SK-N-SH treated with all-trans-retinoic acid at 6 μM for 48 hours (cell line): ENCODE measurements at regions not wholly inside any gene's neighbourhood (a gene's known extent, or its start where the extent isn't known, plus 50 kb on each side); places are given as distances from the start of the nearest gene placed in this dataset.

ENCODE experiments used
- ATAC-seq: fragments of 200-7000 bp; cut with Tn5 transposase; 3 replicates; pipeline ENCODE4 v1.9.1; 2020; ENCODE audit warnings: mild to moderate bottlenecking, moderate library complexity
- CSDC2 ChIP-seq: fragments of 250-450 bp; sonication (Bioruptor Pico); IDR thresholded peaks from 2 replicates; pipeline ENCODE4 v1.5.0; 2020; ENCODE audit warnings: mild to moderate bottlenecking, moderate library complexity
- ESRRG ChIP-seq: fragments of 250-450 bp; sonication (Bioruptor Pico); IDR thresholded peaks from 2 replicates; pipeline ENCODE4 v1.6.1; 2021; ENCODE audit warnings: mild to moderate bottlenecking
- GLIS3 ChIP-seq: fragments of 250-450 bp; sonication (Bioruptor Pico); IDR thresholded peaks from 2 replicates; pipeline ENCODE4 v1.5.0; 2020; ENCODE audit warnings: mild to moderate bottlenecking, moderate library complexity
- ISL1 ChIP-seq: fragments of 250-450 bp; sonication (Bioruptor Pico); IDR thresholded peaks from 2 replicates; pipeline ENCODE4 v2.1.2; 2022; ENCODE audit warnings: mild to moderate bottlenecking, moderate library complexity
- OSR1 ChIP-seq: fragments of 250-450 bp; sonication (Bioruptor Pico); IDR thresholded peaks from 2 replicates; pipeline ENCODE4 v1.8.0; 2022; ENCODE audit warnings: moderate library complexity, mild to moderate bottlenecking, inconsistent platforms
- POU6F1 ChIP-seq: fragments of 250-450 bp; sonication (Bioruptor Pico); IDR thresholded peaks from 2 replicates; pipeline ENCODE4 v1.8.0; 2021; ENCODE audit warnings: low read depth, mild to moderate bottlenecking, moderate library complexity, borderline replicate concordance
- PPARA ChIP-seq: fragments of 250-450 bp; sonication (Bioruptor Pico); IDR thresholded peaks from 2 replicates; pipeline ENCODE4 v1.5.0; 2020; ENCODE audit warnings: mild to moderate bottlenecking, borderline replicate concordance
- RARB ChIP-seq: fragments of 250-450 bp; sonication (Bioruptor Pico); IDR thresholded peaks from 2 replicates; pipeline ENCODE4 v1.8.0; 2021; ENCODE audit warnings: mild to moderate bottlenecking, moderate library complexity
- TCF4 ChIP-seq: fragments of 250-450 bp; sonication (Bioruptor Pico); IDR thresholded peaks from 2 replicates; pipeline ENCODE4 v1.8.0; 2021; ENCODE audit warnings: mild to moderate bottlenecking, moderate library complexity, borderline replicate concordance
- ZC3H10 ChIP-seq: fragments of 250-450 bp; sonication (Bioruptor Pico); IDR thresholded peaks from 2 replicates; pipeline ENCODE4 v1.5.1; 2021; ENCODE audit warnings: mild to moderate bottlenecking, moderate library complexity
- ZFP3 ChIP-seq: fragments of 250-450 bp; sonication (Bioruptor Pico); IDR thresholded peaks from 2 replicates; pipeline ENCODE4 v1.5.0; 2020; ENCODE audit warnings: mild to moderate bottlenecking, moderate library complexity
- ZFP30 ChIP-seq: fragments of 450-650 bp; formaldehyde crosslinking; IDR thresholded peaks from 2 replicates; pipeline ENCODE4 v1.5.0; 2022; ENCODE audit warnings: mild to moderate bottlenecking, moderate library complexity
- ZNF565 ChIP-seq: fragments of 450-650 bp; formaldehyde crosslinking; conservative IDR thresholded peaks from 2 replicates; pipeline ENCODE4 v1.5.0; 2020; ENCODE audit warnings: low read depth, mild to moderate bottlenecking, moderate library complexity
- ZNF70 ChIP-seq: fragments of 450-650 bp; formaldehyde crosslinking; IDR thresholded peaks from 2 replicates; pipeline ENCODE4 v1.5.0; 2020; ENCODE audit warnings: mild to moderate bottlenecking, moderate library complexity
- ZNF8 ChIP-seq: fragments of 450-650 bp; formaldehyde crosslinking; IDR thresholded peaks from 2 replicates; pipeline ENCODE4 v1.5.0; 2020; ENCODE audit warnings: mild to moderate bottlenecking, moderate library complexity
- TF ChIP-seq, protein P1 (sequence below): fragments of 250-450 bp; sonication (Bioruptor Pico); IDR thresholded peaks from 2 replicates; pipeline ENCODE4 v1.5.1; 2021; ENCODE audit warnings: mild to moderate bottlenecking, moderate library complexity
- TF ChIP-seq, protein P2 (sequence below): fragments of 250-450 bp; sonication (Bioruptor Pico); IDR thresholded peaks from 2 replicates; pipeline ENCODE4 v1.5.1; 2020; ENCODE audit warnings: low read depth, mild to moderate bottlenecking, moderate library complexity
- TF ChIP-seq, protein P3 (sequence below): fragments of 250-450 bp; sonication (Bioruptor Pico); IDR thresholded peaks from 2 replicates; pipeline ENCODE4 v1.5.0; 2020; ENCODE audit warnings: mild to moderate bottlenecking, moderate library complexity

GRCh38 chr12:118900993-118901392, 80.3 kb upstream of the SRRM4 start:
- TF ChIP-seq, protein P1, sequence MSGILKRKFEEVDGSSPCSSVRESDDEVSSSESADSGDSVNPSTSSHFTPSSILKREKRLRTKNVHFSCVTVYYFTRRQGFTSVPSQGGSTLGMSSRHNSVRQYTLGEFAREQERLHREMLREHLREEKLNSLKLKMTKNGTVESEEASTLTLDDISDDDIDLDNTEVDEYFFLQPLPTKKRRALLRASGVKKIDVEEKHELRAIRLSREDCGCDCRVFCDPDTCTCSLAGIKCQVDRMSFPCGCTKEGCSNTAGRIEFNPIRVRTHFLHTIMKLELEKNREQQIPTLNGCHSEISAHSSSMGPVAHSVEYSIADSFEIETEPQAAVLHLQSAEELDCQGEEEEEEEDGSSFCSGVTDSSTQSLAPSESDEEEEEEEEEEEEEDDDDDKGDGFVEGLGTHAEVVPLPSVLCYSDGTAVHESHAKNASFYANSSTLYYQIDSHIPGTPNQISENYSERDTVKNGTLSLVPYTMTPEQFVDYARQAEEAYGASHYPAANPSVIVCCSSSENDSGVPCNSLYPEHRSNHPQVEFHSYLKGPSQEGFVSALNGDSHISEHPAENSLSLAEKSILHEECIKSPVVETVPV (CRISPR knock-in tag): no peak
- no peak for TF ChIP-seq GLIS3 (CRISPR knock-in tag)
- TF ChIP-seq CSDC2 (CRISPR knock-in tag): no peak
- no peak for TF ChIP-seq ZNF565 (CRISPR knock-in tag)
- TF ChIP-seq ESRRG (CRISPR knock-in tag): no peak
- no peak for TF ChIP-seq ISL1
- TF ChIP-seq ZC3H10 (CRISPR knock-in tag): no peak
- TF ChIP-seq ZFP30 (CRISPR knock-in tag): no peak
- no peak for TF ChIP-seq ZFP3 (CRISPR knock-in tag)
- TF ChIP-seq ZNF8 (CRISPR knock-in tag): no peak
- TF ChIP-seq OSR1 (CRISPR knock-in tag): no peak
- TF ChIP-seq TCF4 (CRISPR knock-in tag): no peak
- no peak for TF ChIP-seq ZNF70 (CRISPR knock-in tag)
- TF ChIP-seq RARB (CRISPR knock-in tag): no peak
- no peak for ATAC-seq

- no peak for TF ChIP-seq CSDC2 (CRISPR knock-in tag)
- no peak for TF ChIP-seq POU6F1 (CRISPR knock-in tag)
- TF ChIP-seq, protein P2, sequence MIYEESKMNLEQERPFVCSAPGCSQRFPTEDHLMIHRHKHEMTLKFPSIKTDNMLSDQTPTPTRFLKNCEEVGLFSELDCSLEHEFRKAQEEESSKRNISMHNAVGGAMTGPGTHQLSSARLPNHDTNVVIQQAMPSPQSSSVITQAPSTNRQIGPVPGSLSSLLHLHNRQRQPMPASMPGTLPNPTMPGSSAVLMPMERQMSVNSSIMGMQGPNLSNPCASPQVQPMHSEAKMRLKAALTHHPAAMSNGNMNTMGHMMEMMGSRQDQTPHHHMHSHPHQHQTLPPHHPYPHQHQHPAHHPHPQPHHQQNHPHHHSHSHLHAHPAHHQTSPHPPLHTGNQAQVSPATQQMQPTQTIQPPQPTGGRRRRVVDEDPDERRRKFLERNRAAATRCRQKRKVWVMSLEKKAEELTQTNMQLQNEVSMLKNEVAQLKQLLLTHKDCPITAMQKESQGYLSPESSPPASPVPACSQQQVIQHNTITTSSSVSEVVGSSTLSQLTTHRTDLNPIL: no peak
- TF ChIP-seq ISL1: no peak
- TF ChIP-seq, protein P1 (CRISPR knock-in tag): no peak
- TF ChIP-seq ESRRG (CRISPR knock-in tag): no peak
- TF ChIP-seq GLIS3 (CRISPR knock-in tag): no peak
These were observed 72.5 kb upstream of the SRRM4 start for GRCh38 chr12:118908811-118909210.

DNA sequence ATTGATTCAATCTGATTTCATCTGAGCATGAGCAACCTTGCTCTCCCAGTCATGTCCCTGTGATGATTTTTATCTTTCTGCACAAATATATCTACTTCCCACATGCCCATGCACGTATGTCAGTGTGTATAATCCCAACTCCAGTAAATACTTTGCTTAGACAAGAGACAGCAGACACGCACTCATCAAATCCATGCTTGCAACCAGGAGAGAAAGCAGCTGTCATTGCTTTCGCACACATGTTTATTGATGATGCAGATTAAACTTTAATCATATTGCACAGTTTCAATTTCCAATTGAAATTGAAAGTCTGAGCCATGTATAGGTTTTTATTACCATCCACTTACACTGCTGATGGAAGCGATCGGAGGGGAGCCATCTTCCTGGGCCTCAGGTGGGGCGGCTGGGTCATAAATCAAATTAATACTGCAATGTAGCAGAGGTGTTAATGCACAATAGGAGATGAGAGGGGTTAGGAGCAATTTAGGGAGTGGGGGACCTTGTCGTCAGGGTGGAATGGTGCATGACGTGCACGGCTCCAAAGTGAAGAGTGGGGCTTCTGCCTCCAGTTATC, 68.6 kb upstream of the SRRM4 start:
- no peak for ATAC-seq
- TF ChIP-seq ESRRG (CRISPR knock-in tag) (no peak), OSR1 (CRISPR knock-in tag) (no peak), PPARA (CRISPR knock-in tag) (no peak), ZFP30 (CRISPR knock-in tag) (no peak), RARB (CRISPR knock-in tag) (no peak), ZFP3 (CRISPR knock-in tag) (no peak), ISL1 (no peak)
- TF ChIP-seq, protein P3, sequence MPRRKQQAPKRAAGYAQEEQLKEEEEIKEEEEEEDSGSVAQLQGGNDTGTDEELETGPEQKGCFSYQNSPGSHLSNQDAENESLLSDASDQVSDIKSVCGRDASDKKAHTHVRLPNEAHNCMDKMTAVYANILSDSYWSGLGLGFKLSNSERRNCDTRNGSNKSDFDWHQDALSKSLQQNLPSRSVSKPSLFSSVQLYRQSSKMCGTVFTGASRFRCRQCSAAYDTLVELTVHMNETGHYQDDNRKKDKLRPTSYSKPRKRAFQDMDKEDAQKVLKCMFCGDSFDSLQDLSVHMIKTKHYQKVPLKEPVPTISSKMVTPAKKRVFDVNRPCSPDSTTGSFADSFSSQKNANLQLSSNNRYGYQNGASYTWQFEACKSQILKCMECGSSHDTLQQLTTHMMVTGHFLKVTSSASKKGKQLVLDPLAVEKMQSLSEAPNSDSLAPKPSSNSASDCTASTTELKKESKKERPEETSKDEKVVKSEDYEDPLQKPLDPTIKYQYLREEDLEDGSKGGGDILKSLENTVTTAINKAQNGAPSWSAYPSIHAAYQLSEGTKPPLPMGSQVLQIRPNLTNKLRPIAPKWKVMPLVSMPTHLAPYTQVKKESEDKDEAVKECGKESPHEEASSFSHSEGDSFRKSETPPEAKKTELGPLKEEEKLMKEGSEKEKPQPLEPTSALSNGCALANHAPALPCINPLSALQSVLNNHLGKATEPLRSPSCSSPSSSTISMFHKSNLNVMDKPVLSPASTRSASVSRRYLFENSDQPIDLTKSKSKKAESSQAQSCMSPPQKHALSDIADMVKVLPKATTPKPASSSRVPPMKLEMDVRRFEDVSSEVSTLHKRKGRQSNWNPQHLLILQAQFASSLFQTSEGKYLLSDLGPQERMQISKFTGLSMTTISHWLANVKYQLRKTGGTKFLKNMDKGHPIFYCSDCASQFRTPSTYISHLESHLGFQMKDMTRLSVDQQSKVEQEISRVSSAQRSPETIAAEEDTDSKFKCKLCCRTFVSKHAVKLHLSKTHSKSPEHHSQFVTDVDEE: no peak
- TF ChIP-seq, protein P1 (CRISPR knock-in tag): no peak

More at GRCh38 chr12:118908811-118909210, 72.5 kb upstream of the SRRM4 start:
- ATAC-seq: no peak
